Upper lobe of left lung (tissue), 4 donors: ENCODE measurements at regions not wholly inside any gene's neighbourhood (a gene's known extent, or its start where the extent isn't known, plus 50 kb on each side); places are given as distances from the start of the nearest gene placed in this dataset.

Experiments
- CTCF ChIP-seq, 6 experiments: fragments of 450-650 bp in 4 of 6; fragments of 200-600 bp in 2 of 6; sonication (generic) in 2 of 6; IDR thresholded peaks; one replicate each; pipeline ENCODE4 v1.5.1; 2016 to 2019; ENCODE audit warnings: antibody characterized with exemption in 6 of 6
- EP300 ChIP-seq, 4 donors: sonication (generic); formaldehyde crosslinking; IDR thresholded peaks; one replicate each; pipeline ENCODE4 v1.5.1; 2017; ENCODE audit warnings: antibody characterized with exemption in 4 of 4, control low read depth in 2 of 4
- POLR2A ChIP-seq, 4 donors: fragments of 450-650 bp; IDR thresholded peaks; one replicate each; pipeline ENCODE4 v1.5.1; 2016 to 2017; ENCODE audit warnings: antibody characterized with exemption in 4 of 4, mild to moderate bottlenecking in 2 of 4
- POLR2AphosphoS5 ChIP-seq, 2 donors: sonication (generic); formaldehyde crosslinking; IDR thresholded peaks; one replicate each; pipeline ENCODE4 v1.5.1; 2017; ENCODE audit warnings: antibody characterized with exemption in 2 of 2

GRCh38 chr17:68197997-68198930 is 49.6 kb upstream of the AMZ2 start:
- TF ChIP-seq CTCF (IDR thresholded peaks at IDR 0.05) (no peak), POLR2AphosphoS5 (IDR thresholded peaks at IDR 0.05) (no peak), POLR2A (IDR thresholded peaks at IDR 0.05) (no peak), EP300 (IDR thresholded peaks at IDR 0.05) (no peak)
